Liver (tissue), 8 donors: ENCODE measurements at regions not wholly inside any gene's neighbourhood (a gene's known extent, or its start where the extent isn't known, plus 50 kb on each side); places are given as distances from the start of the nearest gene placed in this dataset.

Experiments
- DNase-seq: peaks from one replicate; pipeline ENCODE4 v3.0.0-alpha.2; 2017; ENCODE audit warnings: low spot score
- H3K27ac ChIP-seq, 2 donors: one replicate each; pipeline ENCODE4 v1.7.0; 2013; ENCODE audit warnings: inconsistent platforms in 2 of 2, low read length in 2 of 2, control low read depth in 1 of 2, low read depth in 1 of 2, mild to moderate bottlenecking in 1 of 2
- H3K27me3 ChIP-seq, 4 donors: one replicate each; pipeline versions ENCODE4 v1.6.1 to v1.7.0; 2013; ENCODE audit warnings: low read length in 3 of 4, inconsistent platforms in 1 of 4, mild to moderate bottlenecking in 1 of 4, moderate library complexity in 1 of 4; ENCODE audit not compliant: control insufficient read depth in 4 of 4, insufficient read depth in 4 of 4
- H3K36me3 ChIP-seq, 4 donors: one replicate each; pipeline versions ENCODE4 v1.6.1 to v1.7.0; 2013; ENCODE audit warnings: low read length in 3 of 4, mild to moderate bottlenecking in 3 of 4, low read depth in 1 of 4, moderate library complexity in 1 of 4; ENCODE audit not compliant: control insufficient read depth in 4 of 4, insufficient read depth in 3 of 4
- H3K4me1 ChIP-seq, 4 donors: one replicate each; pipeline versions ENCODE4 v1.6.1 to v1.7.0; 2013; ENCODE audit warnings: low read length in 3 of 4, mild to moderate bottlenecking in 3 of 4, moderate library complexity in 1 of 4; ENCODE audit not compliant: control insufficient read depth in 4 of 4, insufficient read depth in 4 of 4
- H3K4me3 ChIP-seq, 3 donors: one replicate each; pipeline versions ENCODE4 v1.6.1 to v1.7.0; 2013; ENCODE audit warnings: low read length in 3 of 3, control low read depth in 1 of 3, low read depth in 1 of 3, mild to moderate bottlenecking in 1 of 3
- H3K9ac ChIP-seq, 2 donors: one replicate each; pipeline ENCODE4 v1.7.0; 2013; ENCODE audit warnings: low read length in 2 of 2, mild to moderate bottlenecking in 2 of 2, moderate library complexity in 2 of 2, control low read depth in 1 of 2, low read depth in 1 of 2
- H3K9me3 ChIP-seq, 4 donors: one replicate each; pipeline versions ENCODE4 v1.6.1 to v1.7.0; 2013; ENCODE audit warnings: low read length in 3 of 4; ENCODE audit not compliant: control insufficient read depth in 4 of 4
- ATF3 ChIP-seq: IDR thresholded peaks from 2 replicates; pipeline ENCODE4 v1.6.1; 2016; ENCODE audit warnings: antibody characterized with exemption
- CTCF ChIP-seq: fragments of 150-350 bp; IDR thresholded peaks from 2 replicates; pipeline ENCODE4 v1.5.1; 2017; ENCODE audit warnings: improper control_type of control experiment, low read depth, low read length; ENCODE audit not compliant: missing input control
- EGR1 ChIP-seq, 2 donors: IDR thresholded peaks; 2 replicates each; pipeline ENCODE4 v1.6.1; 2016 to 2018; ENCODE audit warnings: antibody characterized with exemption in 2 of 2, low read depth in 2 of 2
- FOXA1 ChIP-seq: IDR thresholded peaks from 2 replicates; pipeline ENCODE4 v1.6.1; 2016; ENCODE audit warnings: antibody characterized with exemption
- FOXA2 ChIP-seq: IDR thresholded peaks from 2 replicates; pipeline ENCODE4 v1.6.1; 2016; ENCODE audit warnings: antibody characterized with exemption
- GABPA ChIP-seq, 2 donors: IDR thresholded peaks in 1 of 2; conservative IDR thresholded peaks in 1 of 2; 2 replicates each; pipeline ENCODE4 v1.6.1; 2016; ENCODE audit warnings: antibody characterized with exemption in 2 of 2, mild to moderate bottlenecking in 1 of 2, moderate library complexity in 1 of 2
- JUND ChIP-seq, 2 donors: IDR thresholded peaks; 2 replicates each; pipeline ENCODE4 v1.6.1; 2016; ENCODE audit warnings: antibody characterized with exemption in 2 of 2
- MAX ChIP-seq: IDR thresholded peaks from 2 replicates; pipeline ENCODE4 v1.6.1; 2016; ENCODE audit warnings: antibody characterized with exemption
- RAD21 ChIP-seq, 2 donors: IDR thresholded peaks; 2 replicates each; pipeline ENCODE4 v1.6.1; 2016; ENCODE audit warnings: antibody characterized with exemption in 2 of 2, mild to moderate bottlenecking in 2 of 2
- RXRA ChIP-seq, 2 donors: IDR thresholded peaks; 2 replicates each; pipeline ENCODE4 v1.6.1; 2017 to 2018; ENCODE audit warnings: antibody characterized with exemption in 2 of 2, mild to moderate bottlenecking in 1 of 2
- SP1 ChIP-seq: IDR thresholded peaks from 2 replicates; pipeline ENCODE4 v1.6.1; 2018; ENCODE audit warnings: antibody characterized with exemption, mild to moderate bottlenecking
- TAF1 ChIP-seq: conservative IDR thresholded peaks from 2 replicates; pipeline ENCODE4 v1.6.1; 2016; ENCODE audit warnings: antibody characterized with exemption, mild to moderate bottlenecking
- YY1 ChIP-seq: IDR thresholded peaks from 2 replicates; pipeline ENCODE4 v1.6.1; 2016; ENCODE audit warnings: antibody characterized with exemption, mild to moderate bottlenecking
- ZBTB33 ChIP-seq: IDR thresholded peaks from 2 replicates; pipeline ENCODE4 v1.6.1; 2016; ENCODE audit warnings: antibody characterized with exemption
- WGBS: extraction: QIAGEN DNeasy Blood & Tissue Kit; methylation state at CpG from one replicate; pipeline ENCODE4 v1.1.7; 2013; 5-methylcytosine and 5-hydroxymethylcytosine counted together
- donor health status: healthy.
- donor health status: healthy.
- donor health status: healthy.
- donor health status: healthy.
- donor health status: healthy.

GRCh38 chr11:21768388-21768787, 424.5 kb upstream of the ANO5 start:
- WGBS, result 72% methylated on average over 3 of the region's 3 CpGs
- H3K27me3 ChIP-seq, result no peaks in the 10 kb centered on the region
- H3K4me3 ChIP-seq, result no peak overlapping the region
- peaks cover 0 to 3% (median 0%) of the 10 kb centered on the region in 4 donors for H3K9me3 ChIP-seq
- no peaks in the 10 kb centered on the region for H3K36me3 ChIP-seq
- H3K4me1 ChIP-seq, result no peaks in the 10 kb centered on the region
- H3K27ac ChIP-seq, result no peak overlapping the region
- no peak for TF ChIP-seq ATF3
- no peak for TF ChIP-seq JUND (IDR thresholded peaks at IDR 0.05)
- no peak for TF ChIP-seq ZBTB33
- TF ChIP-seq RXRA (IDR thresholded peaks at IDR 0.05), result no peak
- TF ChIP-seq GABPA (IDR thresholded peaks at IDR 0.05 in 1 of 2, conservative IDR thresholded peaks at IDR 0.05 in 1 of 2), result no peak
- TF ChIP-seq RAD21 (IDR thresholded peaks at IDR 0.05), result no peak
- no peak overlapping the region for H3K9ac ChIP-seq
- no peak for DNase-seq

DNA sequence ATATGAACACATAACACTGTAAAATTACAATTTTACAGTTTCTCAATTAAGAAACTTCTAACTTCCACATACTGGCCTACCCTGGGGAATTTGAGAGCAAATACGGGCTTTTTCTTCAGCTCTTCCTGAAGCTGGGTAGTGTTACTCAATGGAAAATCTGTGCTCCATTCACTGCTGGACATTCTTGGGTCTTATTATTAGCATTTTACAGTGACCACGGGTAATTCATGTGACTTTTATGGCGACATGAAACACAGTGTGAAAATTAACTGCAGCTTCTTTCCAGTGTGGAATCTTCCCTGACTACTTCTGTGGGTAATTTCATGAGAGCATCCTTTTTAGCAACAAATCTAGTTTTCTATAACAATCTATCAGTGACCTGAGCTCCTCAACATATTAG, 423.7 kb upstream of the ANO5 start:
- peaks cover 0 to 3% (median under 1%) of the 10 kb centered on the region in 4 donors for H3K9me3 ChIP-seq
- WGBS, result 73% methylated on average over 3 of the region's 3 CpGs
- no peaks in the 10 kb centered on the region for H3K4me1 ChIP-seq
- H3K4me3 ChIP-seq, result no peak overlapping the region
- no peaks in the 10 kb centered on the region for H3K36me3 ChIP-seq
- TF ChIP-seq MAX (no peak), FOXA2 (no peak), CTCF (no peak), SP1 (no peak)
- H3K27me3 ChIP-seq, result no peaks in the 10 kb centered on the region
- H3K9ac ChIP-seq, result no peak overlapping the region
- DNase-seq, result no peak
- H3K27ac ChIP-seq, result no peak overlapping the region

DNA sequence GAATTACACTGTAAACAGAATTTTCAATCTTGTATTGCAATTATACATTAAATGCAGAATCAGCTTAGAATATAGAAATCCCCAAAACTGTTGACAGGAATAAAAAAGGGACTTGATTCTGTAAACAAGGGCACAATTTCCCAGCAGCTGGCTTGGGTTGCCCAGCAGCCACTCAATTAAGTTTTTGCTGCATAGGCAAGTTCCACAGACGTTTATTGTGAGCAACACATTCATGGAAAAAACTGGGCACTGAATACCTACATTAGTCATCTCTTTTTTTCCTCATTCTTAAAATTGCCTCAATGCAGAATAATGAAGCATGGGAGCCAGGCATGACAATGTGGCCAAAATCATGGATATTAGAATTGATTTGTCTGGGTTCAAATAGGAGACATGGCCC, 421.8 kb upstream of the ANO5 start:
- Histone ChIP-seq H3K36me3 (no peaks in the 10 kb centered on the region), H3K9ac (no peak overlapping the region), H3K27ac (no peak overlapping the region), H3K4me3 (no peak overlapping the region), H3K27me3 (no peaks in the 10 kb centered on the region), H3K9me3 (peaks cover 0 to 3% (median 1%) of the 10 kb centered on the region in 4 donors), H3K4me1 (no peaks in the 10 kb centered on the region)
- 26% methylated on average over 1 of the region's 1 CpG for WGBS
- no peak for DNase-seq
- TF ChIP-seq TAF1 (no peak), EGR1 (IDR thresholded peaks at IDR 0.05; ENCODE audit: low read depth in 2 of 2) (no peak), ZBTB33 (no peak), RAD21 (IDR thresholded peaks at IDR 0.05) (no peak), YY1 (no peak), FOXA2 (no peak), SP1 (no peak), MAX (no peak), GABPA (IDR thresholded peaks at IDR 0.05 in 1 of 2, conservative IDR thresholded peaks at IDR 0.05 in 1 of 2) (no peak), FOXA1 (no peak), RXRA (IDR thresholded peaks at IDR 0.05) (no peak), CTCF (no peak), ATF3 (no peak)
